Vagina (tissue), 2 donors: ENCODE measurements at regions not wholly inside any gene's neighbourhood (a gene's known extent, or its start where the extent isn't known, plus 50 kb on each side); places are given as distances from the start of the nearest gene placed in this dataset.

Experiments used
- CTCF ChIP-seq, 3 experiments: fragments of 450-650 bp in 2 of 3; fragments of 200-600 bp in 1 of 3; sonication (generic) in 1 of 3; IDR thresholded peaks; one replicate each; pipeline ENCODE4 v1.5.1; 2017 to 2019; ENCODE audit warnings: antibody characterized with exemption in 3 of 3, mild to moderate bottlenecking in 2 of 3, moderate library complexity in 2 of 3
- POLR2A ChIP-seq, 2 donors: fragments of 450-650 bp; IDR thresholded peaks; one replicate each; pipeline ENCODE4 v1.6.1; 2017; ENCODE audit warnings: antibody characterized with exemption in 2 of 2, mild to moderate bottlenecking in 2 of 2, moderate library complexity in 2 of 2

- no peak for TF ChIP-seq POLR2A (IDR thresholded peaks at IDR 0.05)
- TF ChIP-seq CTCF (IDR thresholded peaks at IDR 0.05), result no peak
Measured at GRCh38 chr12:45663455-45663854, 66.1 kb upstream of the ARID2 start.
